GM12865 (cell line): ENCODE measurements at regions not wholly inside any gene's neighbourhood (a gene's known extent, or its start where the extent isn't known, plus 50 kb on each side); places are given as distances from the start of the nearest gene placed in this dataset.

Experiments
- DNase-seq: peaks from one replicate; pipeline ENCODE4 v3.0.0; 2010; ENCODE audit warnings: low read depth
- H3K4me3 ChIP-seq: 2 replicates; pipeline ENCODE4 v1.5.1; 2011; ENCODE audit warnings: mild to moderate bottlenecking, low read depth, low read length, control low read depth
- CTCF ChIP-seq: IDR thresholded peaks from 2 replicates; pipeline ENCODE4 v1.5.1; 2011; ENCODE audit warnings: low read length, control low read depth, low read depth, inconsistent platforms; ENCODE audit not compliant: insufficient read depth; ENCODE audit errors: missing control alignments

GRCh38 chr9:115980502-115980901, 173.1 kb upstream of the PAPPA start:
- TF ChIP-seq CTCF, result no peak
- DNase-seq, result no peak
- no peak overlapping the region for H3K4me3 ChIP-seq

DNA sequence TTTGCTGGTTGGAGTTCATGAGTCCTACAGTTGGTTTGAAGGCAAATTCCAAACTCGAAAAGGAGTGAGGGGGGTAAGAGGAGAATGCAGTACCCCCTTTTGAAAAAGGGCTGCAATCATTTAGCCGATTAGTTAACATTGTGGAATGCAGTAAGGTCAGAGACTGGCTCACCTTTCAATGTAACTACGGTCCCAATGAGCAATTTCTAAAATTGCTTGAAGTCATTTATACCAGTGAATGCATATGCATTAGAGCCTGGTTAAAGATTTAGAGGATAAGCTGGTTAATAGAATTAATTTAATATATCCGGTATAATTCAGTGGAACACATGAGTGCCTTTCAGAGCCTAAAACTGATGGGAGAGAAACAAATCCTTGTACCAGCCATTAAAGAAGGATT, 172.6 kb upstream of the PAPPA start:
- no peak for TF ChIP-seq CTCF
- no peak for DNase-seq
- H3K4me3 ChIP-seq, result no peak overlapping the region

DNA sequence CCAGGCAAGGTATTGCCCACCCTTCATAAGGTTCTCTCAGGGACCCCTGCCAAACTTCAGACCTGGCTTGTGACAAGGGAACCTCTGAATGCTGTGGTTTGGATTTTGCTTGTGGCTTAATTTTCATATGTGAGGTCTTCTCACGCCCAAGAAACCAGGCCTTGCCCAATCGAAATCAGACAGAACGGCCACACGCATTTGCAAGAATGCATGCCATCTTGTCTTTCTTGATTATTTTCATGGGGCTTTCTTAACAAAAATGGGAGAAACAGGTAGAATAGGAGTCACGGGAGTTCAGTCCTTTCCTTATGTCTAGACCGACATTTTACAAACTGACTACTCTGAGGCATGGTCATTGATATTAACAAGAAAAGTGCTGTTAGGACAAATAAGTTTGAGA, 170.2 kb upstream of the PAPPA start:
- TF ChIP-seq CTCF, result no peak
- DNase-seq, result no peak
- H3K4me3 ChIP-seq, result no peak overlapping the region

DNA sequence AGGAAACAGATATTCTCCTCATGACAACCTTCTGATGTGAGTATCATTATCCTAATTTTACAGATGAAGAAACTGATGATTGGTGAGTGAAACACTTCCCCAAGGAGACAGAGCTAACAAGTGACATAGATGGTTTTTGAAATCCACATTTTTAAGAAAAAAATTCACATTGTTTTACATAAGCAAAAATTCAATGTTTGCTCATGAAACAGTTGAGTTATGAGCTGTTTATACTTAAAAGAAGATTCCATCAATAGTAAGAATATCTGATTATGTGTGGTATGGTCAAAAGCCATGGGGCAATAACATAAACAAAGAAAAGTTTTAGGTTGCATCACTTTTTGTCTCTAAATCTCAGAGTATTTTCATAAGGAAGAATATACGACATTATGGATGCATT, 167.9 kb upstream of the PAPPA start:
- DNase-seq, result no peak
- no peak for TF ChIP-seq CTCF
- no peak overlapping the region for H3K4me3 ChIP-seq

GRCh38 chr9:115986508-115986907, 167.1 kb upstream of the PAPPA start:
- DNase-seq, result no peak
- no peak for TF ChIP-seq CTCF
- no peak overlapping the region for H3K4me3 ChIP-seq

DNA sequence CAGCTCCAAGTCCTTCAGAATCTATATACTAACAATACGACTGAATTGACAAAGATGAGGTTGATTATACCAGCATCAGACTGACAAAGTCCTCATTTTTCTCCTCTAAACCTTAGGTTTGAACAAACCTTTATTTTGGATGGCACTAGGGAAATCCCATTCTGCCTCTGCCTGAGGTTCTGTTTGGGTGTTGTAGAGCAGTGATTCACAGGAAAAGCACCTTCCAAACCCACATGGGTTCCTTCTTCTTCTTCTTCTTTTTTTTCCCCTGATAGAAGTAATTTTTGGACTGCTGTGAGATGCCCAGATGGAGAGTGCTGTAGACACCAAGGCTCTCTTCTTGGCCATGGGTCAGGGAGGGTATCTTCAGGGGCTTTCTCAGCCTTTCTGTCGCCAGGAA, 164.9 kb upstream of the PAPPA start:
- TF ChIP-seq CTCF, result no peak
- no peak for DNase-seq
- H3K4me3 ChIP-seq, result no peak overlapping the region

- no peak for DNase-seq
These were observed 163.8 kb upstream of the PAPPA start for GRCh38 chr9:115989831-115990230.

More at GRCh38 chr9:115989831-115990230, 163.8 kb upstream of the PAPPA start:
- no peak overlapping the region for H3K4me3 ChIP-seq
- TF ChIP-seq CTCF, result no peak
